ENCODE measurements at regions not wholly inside any gene's neighbourhood (a gene's known extent, or its start where the extent isn't known, plus 50 kb on each side); places are given as distances from the start of the nearest gene placed in this dataset.

DNA sequence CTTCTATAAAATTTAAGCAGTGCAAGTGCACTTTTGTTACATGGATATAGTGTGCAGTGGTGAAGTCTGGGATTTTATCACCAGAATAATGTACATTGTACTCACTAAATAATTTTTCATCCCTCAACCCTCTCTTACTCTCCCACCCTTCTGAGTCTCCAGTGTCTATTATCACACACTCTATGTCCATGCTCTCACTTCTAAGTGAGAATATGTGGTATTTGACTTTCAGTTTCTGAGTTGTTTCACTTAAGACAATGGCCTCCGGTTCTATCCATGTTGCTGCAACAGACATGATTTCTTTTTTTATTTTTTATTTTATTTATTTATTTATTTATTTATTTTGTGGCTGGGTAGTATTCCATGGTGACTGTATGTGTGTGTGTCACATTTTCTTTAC is 855.9 kb upstream of the PHF14 start:
- TF ChIP-seq, protein P1, sequence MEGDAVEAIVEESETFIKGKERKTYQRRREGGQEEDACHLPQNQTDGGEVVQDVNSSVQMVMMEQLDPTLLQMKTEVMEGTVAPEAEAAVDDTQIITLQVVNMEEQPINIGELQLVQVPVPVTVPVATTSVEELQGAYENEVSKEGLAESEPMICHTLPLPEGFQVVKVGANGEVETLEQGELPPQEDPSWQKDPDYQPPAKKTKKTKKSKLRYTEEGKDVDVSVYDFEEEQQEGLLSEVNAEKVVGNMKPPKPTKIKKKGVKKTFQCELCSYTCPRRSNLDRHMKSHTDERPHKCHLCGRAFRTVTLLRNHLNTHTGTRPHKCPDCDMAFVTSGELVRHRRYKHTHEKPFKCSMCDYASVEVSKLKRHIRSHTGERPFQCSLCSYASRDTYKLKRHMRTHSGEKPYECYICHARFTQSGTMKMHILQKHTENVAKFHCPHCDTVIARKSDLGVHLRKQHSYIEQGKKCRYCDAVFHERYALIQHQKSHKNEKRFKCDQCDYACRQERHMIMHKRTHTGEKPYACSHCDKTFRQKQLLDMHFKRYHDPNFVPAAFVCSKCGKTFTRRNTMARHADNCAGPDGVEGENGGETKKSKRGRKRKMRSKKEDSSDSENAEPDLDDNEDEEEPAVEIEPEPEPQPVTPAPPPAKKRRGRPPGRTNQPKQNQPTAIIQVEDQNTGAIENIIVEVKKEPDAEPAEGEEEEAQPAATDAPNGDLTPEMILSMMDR (IDR thresholded peaks at IDR 0.05) = no peak
- TF ChIP-seq POLR2A (IDR thresholded peaks at IDR 0.05) = no peak

Measured in testis (tissue), 2 donors.